Mucosa of descending colon (tissue), 3 donors: ENCODE measurements at regions not wholly inside any gene's neighbourhood (a gene's known extent, or its start where the extent isn't known, plus 50 kb on each side); places are given as distances from the start of the nearest gene placed in this dataset.

ENCODE experiments used
- ATAC-seq: fragments of 200-7000 bp; cut with Tn5 transposase; one replicate; pipeline ENCODE4 v1.9.1; 2020; ENCODE audit warnings: mild to moderate bottlenecking, moderate library complexity
- DNase-seq, 3 donors: peaks; one replicate each; pipeline ENCODE4 v3.0.0-alpha.2; 2020
- H3K36me3 ChIP-seq: fragments of 200-600 bp; one replicate; pipeline ENCODE4 v1.8.0; 2021; ENCODE audit warnings: low read depth, mild to moderate bottlenecking
- H3K4me1 ChIP-seq: fragments of 200-600 bp; one replicate; pipeline ENCODE4 v1.8.0; 2021; ENCODE audit warnings: low read depth, mild to moderate bottlenecking
- H3K4me3 ChIP-seq: fragments of 200-600 bp; one replicate; pipeline ENCODE4 v1.8.0; 2021; ENCODE audit warnings: mild to moderate bottlenecking
- H3K9me3 ChIP-seq: fragments of 200-600 bp; one replicate; pipeline ENCODE4 v1.8.0; 2021; ENCODE audit warnings: mild to moderate bottlenecking
- intact Hi-C, 2 donors: fragments of 100-400 bp; cut with DNase I in 1 of 2; cut with micrococcal nuclease in 1 of 2; formaldehyde crosslinking; loops; one replicate each; pipeline versions ENCODE4 v1.11.0 to v1.11.1; 2022; cut with DNase I, micrococcal nuclease
- TF ChIP-seq, protein P1 (sequence below): fragments of 200-600 bp; IDR thresholded peaks from one replicate; pipeline ENCODE4 v1.8.0; 2022; ENCODE audit warnings: antibody characterized with exemption, mild to moderate bottlenecking
- donor health status: DM: no; HTN: no; CAD: no; lungs with moderate emphysema.
- donor health status: DM: no; HTN: no; CAD: no.
- donor health status: DM: no; HTN: yes; CAD: no.

DNA sequence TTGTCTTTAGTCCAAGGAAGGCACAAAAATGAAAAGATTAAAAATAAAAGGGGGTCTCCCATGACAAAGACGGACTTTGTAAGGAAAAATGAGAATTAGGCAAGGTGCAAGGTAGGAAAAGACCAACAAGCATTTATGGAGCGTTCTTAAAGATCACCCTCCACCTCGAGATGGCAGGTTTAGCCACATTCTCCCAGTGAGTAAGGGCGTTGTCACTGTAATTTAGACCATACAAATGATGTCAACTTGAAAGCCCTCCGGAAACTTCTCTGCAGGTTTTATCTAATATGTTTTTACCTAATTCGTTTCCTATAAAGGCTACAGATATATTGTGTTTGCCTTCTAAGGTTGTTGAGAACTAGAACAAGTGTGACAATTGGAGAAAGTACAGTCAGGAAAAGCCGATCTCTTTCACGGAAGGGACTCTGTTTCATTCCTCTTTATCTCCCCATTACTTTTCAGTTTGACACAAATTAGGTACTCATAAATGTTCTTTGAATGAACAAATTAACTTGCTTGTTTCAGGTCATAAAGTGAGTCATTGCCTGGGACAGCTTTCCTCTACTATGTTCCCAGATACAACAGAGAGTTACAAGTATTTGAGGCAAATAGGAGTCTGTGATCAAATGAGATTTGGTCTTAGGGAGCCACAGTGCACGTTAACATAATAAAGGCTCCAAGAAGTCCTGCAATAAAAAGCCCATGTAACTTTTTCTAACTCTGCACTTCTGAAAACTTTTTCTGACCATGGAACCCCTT is 102.6 kb upstream of the HABP2 start:
- Histone ChIP-seq H3K36me3 (no peaks in the 10 kb centered on the region), H3K9me3 (no peaks in the 10 kb centered on the region), H3K4me1 (no peaks in the 10 kb centered on the region), H3K4me3 (no peak overlapping the region)
- ATAC-seq: peak; percentile 60
- no peak for DNase-seq
- TF ChIP-seq, protein P1, sequence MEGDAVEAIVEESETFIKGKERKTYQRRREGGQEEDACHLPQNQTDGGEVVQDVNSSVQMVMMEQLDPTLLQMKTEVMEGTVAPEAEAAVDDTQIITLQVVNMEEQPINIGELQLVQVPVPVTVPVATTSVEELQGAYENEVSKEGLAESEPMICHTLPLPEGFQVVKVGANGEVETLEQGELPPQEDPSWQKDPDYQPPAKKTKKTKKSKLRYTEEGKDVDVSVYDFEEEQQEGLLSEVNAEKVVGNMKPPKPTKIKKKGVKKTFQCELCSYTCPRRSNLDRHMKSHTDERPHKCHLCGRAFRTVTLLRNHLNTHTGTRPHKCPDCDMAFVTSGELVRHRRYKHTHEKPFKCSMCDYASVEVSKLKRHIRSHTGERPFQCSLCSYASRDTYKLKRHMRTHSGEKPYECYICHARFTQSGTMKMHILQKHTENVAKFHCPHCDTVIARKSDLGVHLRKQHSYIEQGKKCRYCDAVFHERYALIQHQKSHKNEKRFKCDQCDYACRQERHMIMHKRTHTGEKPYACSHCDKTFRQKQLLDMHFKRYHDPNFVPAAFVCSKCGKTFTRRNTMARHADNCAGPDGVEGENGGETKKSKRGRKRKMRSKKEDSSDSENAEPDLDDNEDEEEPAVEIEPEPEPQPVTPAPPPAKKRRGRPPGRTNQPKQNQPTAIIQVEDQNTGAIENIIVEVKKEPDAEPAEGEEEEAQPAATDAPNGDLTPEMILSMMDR: no peak
- intact Hi-C loops: no loop called here

DNA sequence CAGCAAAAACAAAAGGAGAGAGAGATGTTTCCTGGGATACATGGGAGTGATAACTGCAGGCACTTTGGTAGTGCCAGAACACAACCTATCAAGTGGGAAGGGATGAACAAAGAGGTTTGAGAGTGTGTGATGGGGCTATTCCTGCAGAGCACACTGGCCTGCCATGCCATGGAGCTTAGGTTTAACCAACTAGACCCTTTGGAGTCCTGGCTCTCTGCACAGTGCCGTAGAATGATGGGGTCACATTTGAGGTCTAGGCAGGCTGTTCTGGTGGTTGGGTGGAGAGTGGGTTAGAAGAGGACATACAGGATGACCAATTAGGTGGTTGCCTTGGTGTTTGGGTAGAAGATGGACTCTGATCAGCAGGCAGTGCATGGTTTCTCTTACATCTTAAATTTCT is 101.9 kb upstream of the HABP2 start:
- Histone ChIP-seq H3K36me3 (no peaks in the 10 kb centered on the region), H3K4me1 (no peaks in the 10 kb centered on the region), H3K4me3 (no peak overlapping the region), H3K9me3 (no peaks in the 10 kb centered on the region)
- intact Hi-C loops: no loop called here
- ATAC-seq (no peak), DNase-seq (no peak)
- TF ChIP-seq, protein P1: no peak

DNA sequence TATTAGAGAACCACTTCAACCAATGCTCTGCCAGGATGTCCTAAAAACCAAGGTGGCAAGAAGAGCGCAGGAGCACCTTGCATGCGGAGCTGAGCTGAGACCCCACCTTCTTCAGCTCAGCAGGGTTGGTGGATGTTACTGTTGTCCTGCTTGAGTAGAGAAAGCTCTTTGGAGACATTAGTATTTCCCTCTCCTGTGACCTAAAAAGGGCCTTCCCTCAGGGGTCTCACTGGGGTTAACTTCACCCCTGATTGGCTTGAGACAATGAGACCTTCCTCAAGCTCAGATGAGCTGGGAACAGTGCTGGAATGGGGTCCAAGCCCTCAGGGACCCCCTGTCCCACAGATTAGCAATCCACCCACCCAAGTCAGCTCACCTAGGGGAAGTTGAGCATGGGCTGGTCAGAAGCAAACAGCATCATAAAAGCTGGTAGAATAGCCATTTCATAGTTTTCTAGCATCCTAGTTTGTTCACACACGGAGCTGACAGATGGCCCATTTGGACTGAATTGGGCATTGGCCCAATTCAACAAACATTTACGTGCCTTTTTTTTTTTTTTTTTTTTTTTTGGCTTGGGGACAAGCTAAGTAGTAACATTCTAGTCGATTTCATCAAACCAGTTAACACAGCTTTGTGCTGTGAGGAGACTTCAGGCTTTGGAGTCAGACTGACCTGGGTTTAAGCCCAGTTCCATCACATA is 100.6 kb upstream of the HABP2 start:
- DNase-seq: no peak
- Histone ChIP-seq H3K36me3 (no peaks in the 10 kb centered on the region), H3K4me3 (no peak overlapping the region), H3K4me1 (no peaks in the 10 kb centered on the region), H3K9me3 (no peaks in the 10 kb centered on the region)
- ATAC-seq: no peak
- intact Hi-C loops: no loop called here
- TF ChIP-seq, protein P1: no peak

DNA sequence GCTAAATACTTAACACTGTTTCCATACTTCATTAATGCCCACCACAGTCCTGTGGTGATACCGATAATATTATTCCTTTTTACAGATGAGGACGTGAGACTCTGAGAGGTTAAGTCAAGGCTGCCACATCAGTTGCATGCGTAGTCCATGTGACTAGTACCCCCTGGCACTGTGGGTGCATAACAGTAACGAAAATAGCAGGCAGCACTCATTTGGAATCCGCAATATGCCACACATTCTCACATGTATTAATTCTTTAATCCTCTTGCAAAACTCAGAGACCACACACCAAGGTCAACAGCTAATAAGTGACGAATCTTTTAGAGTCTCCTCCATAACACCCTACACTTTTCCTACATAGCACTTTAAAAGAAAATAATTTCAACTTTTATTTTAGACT is 99.5 kb upstream of the HABP2 start:
- H3K4me1 ChIP-seq: no peaks in the 10 kb centered on the region
- intact Hi-C loops: no loop called here
- TF ChIP-seq, protein P1: no peak
- H3K4me3 ChIP-seq: no peak overlapping the region
- H3K9me3 ChIP-seq: no peaks in the 10 kb centered on the region
- ATAC-seq (no peak), DNase-seq (no peak)
- no peaks in the 10 kb centered on the region for H3K36me3 ChIP-seq

DNA sequence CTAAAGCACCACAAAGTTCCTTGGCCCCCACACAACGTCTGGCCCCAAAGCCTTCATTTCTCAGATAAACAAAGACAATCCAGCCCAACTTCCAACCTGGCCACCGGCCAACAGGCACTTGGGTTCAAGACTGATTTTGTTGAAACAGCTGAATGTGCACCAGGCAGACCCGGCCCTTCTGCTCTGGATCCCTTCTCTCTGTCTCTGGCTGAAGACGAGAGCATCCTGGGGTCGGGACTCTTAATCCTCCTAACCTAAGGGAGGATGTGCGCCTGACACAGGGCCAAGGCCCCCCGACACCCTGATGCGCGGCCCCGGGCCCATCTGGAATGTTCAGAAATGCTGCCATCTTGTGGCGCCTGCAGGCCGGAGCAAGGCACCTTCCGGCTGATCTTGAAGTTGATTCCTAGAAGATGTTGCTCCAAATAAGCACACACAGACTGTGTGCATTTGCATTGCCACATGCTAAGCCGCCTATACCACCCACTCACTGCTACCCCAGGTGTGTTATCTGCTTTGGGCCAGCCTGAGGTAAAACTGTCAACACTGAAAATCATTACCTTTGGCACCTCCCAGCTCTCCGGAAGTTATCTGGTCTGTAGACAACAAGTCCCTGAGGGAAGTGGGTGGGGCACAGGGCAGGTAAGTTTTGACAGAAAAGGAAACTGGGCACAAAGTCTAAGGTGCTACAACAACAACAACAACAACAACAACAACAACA is 98.4 kb upstream of the HABP2 start:
- no peak overlapping the region for H3K4me3 ChIP-seq

More for the DNA sequence above, 98.4 kb upstream of the HABP2 start:
- Histone ChIP-seq H3K4me1 (no peaks in the 10 kb centered on the region), H3K36me3 (no peaks in the 10 kb centered on the region), H3K9me3 (no peaks in the 10 kb centered on the region)
- TF ChIP-seq, protein P1: peak; percentile 41
- intact Hi-C loops: no loop called here
- DNase-seq (peak; percentile 56 to 70 (median 61)), ATAC-seq (peak; percentile 76)
